OCI-LY7 (cell line): ENCODE measurements at regions not wholly inside any gene's neighbourhood (a gene's known extent, or its start where the extent isn't known, plus 50 kb on each side); places are given as distances from the start of the nearest gene placed in this dataset.

Experiments
- CTCF ChIP-seq: fragments of 200-600 bp; sonication (generic); conservative IDR thresholded peaks from 2 replicates; pipeline ENCODE4 v1.5.1; 2014; ENCODE audit warnings: mild to moderate bottlenecking, antibody characterized with exemption, low read length, moderate library complexity, mixed read lengths
- EZH2phosphoT487 ChIP-seq: fragments of 200-600 bp; sonication (generic); IDR thresholded peaks from 2 replicates; pipeline ENCODE4 v1.6.1; 2018; ENCODE audit warnings: low read depth, borderline replicate concordance, mild to moderate bottlenecking, mixed run types, antibody characterized with exemption, low read length, moderate library complexity, mixed read lengths

DNA sequence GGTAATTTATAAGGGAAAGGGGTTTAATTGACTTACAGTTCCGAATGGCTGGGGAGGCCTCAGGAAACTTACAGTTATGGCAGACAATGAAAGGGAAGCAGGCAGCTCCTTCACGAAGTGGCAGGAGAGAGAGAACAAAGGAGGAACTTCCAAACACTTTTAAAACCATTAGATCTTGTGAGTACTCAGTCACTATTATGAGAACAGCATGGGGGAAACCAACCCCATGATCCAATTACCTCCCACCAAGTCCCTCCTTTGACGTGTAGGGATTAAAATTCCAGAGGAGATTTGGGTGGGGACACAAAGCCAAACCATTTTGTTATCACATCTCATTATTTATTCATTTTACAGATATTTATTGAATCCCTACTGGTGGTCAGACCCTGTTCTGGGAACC lies 822.8 kb downstream of the GALC start:
- TF ChIP-seq CTCF (no peak), EZH2phosphoT487 (no peak)
